ENCODE measurements at regions not wholly inside any gene's neighbourhood (a gene's known extent, or its start where the extent isn't known, plus 50 kb on each side); places are given as distances from the start of the nearest gene placed in this dataset.

DNA sequence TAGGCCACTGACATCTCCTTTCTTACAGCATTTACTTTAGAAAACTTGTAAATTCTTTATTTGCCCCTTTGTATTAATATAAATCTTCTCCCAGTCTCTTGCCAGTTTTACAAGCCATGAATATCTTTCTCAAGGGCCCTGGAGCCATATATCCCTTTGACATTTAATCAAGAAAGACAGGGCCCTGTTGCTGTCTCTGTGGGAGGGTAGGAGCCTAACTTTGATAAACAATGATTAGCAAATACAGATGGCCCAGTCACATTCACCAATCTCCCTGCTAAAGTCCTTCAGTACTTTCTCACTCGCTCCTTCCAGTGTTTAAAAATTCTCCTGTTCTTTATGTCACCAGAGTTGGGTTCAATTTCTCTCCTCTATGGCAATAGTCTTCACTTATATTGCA lies 479.8 kb upstream of the USP15 start:
- Histone ChIP-seq H3K9me1 (ENCODE audit: control insufficient read depth, insufficient read depth, low read length) (no peaks in the 10 kb centered on the region), H3K79me2 (ENCODE audit: control insufficient read depth, insufficient read depth, low read length) (no peaks in the 10 kb centered on the region), H3K9me3 (replicated peaks; ENCODE audit: control insufficient read depth, insufficient read depth, low read depth, low read length) (no peaks in the 10 kb centered on the region), H4K20me1 (replicated peaks; ENCODE audit: control insufficient read depth, insufficient read depth, low read length) (no peaks in the 10 kb centered on the region), H3K27me3 (ENCODE audit: control insufficient read depth in 2 of 2, insufficient read depth in 2 of 2, low read length in 2 of 2) (no peaks in the 10 kb centered on the region), H3K4me1 (replicated peaks in 1 of 2; ENCODE audit: control insufficient read depth in 2 of 2, insufficient read depth in 2 of 2, low read length in 2 of 2) (no peaks in the 10 kb centered on the region), H3K4me2 (ENCODE audit: insufficient read depth, low read length) (no peak overlapping the region), H3K27ac (ENCODE audit: extremely low read depth, low read depth, low read length) (no peak overlapping the region), H2AFZ (ENCODE audit: low read depth, low read length) (no peak overlapping the region), H3K9ac (ENCODE audit: insufficient read depth in 1 of 2, low read depth in 2 of 2, low read length in 2 of 2) (no peak overlapping the region), H3K36me3 (ENCODE audit: control insufficient read depth, insufficient read depth, low read length) (no peaks in the 10 kb centered on the region), H3K4me3 (no peak overlapping the region)
- no TSS peak for BruUV-seq (replicated peaks)
- CTCF ChIA-PET (ENCODE audit: low intra/inter-chr PET ratio) = no interaction called here
- no peak for DNase-seq (ENCODE audit: extremely low read depth in 1 of 4, low spot score in 3 of 4)
- 0% methylated on average over 1 of the region's 1 CpG for WGBS (ENCODE audit: insufficient coverage, low coverage, missing lambda C conversion rate)
- no peak for ATAC-seq
- intact Hi-C loops (cut with micrococcal nuclease) = no loop called here
- POLR2A ChIA-PET = no interaction called here
- in situ Hi-C loops (cut with MboI) = no loop called here
- no peak for FAIRE-seq
- no peak for TF ChIP-seq SRSF3 (IDR thresholded peaks at IDR 0.05; ENCODE audit: insufficient read depth, low read length)
- no peak for TF ChIP-seq NCOA2 (IDR thresholded peaks at IDR 0.05; ENCODE audit: partially characterized antibody in 2 of 2)
- TF ChIP-seq KLF1 (tag; IDR thresholded peaks at IDR 0.05) = no peak
- TF ChIP-seq, protein P1, sequence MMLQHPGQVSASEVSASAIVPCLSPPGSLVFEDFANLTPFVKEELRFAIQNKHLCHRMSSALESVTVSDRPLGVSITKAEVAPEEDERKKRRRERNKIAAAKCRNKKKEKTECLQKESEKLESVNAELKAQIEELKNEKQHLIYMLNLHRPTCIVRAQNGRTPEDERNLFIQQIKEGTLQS (IDR thresholded peaks at IDR 0.05) = no peak
- TF ChIP-seq, protein P1 (CRISPR knock-in tag; conservative IDR thresholded peaks at IDR 0.05) = no peak
- TF ChIP-seq, protein P2, sequence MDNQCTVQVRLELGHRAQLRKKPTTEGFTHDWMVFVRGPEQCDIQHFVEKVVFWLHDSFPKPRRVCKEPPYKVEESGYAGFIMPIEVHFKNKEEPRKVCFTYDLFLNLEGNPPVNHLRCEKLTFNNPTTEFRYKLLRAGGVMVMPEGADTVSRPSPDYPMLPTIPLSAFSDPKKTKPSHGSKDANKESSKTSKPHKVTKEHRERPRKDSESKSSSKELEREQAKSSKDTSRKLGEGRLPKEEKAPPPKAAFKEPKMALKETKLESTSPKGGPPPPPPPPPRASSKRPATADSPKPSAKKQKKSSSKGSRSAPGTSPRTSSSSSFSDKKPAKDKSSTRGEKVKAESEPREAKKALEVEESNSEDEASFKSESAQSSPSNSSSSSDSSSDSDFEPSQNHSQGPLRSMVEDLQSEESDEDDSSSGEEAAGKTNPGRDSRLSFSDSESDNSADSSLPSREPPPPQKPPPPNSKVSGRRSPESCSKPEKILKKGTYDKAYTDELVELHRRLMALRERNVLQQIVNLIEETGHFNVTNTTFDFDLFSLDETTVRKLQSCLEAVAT (IDR thresholded peaks at IDR 0.05) = no peak
- TF ChIP-seq ZC3H11A (IDR thresholded peaks at IDR 0.05; ENCODE audit: low read depth, low read length) = no peak
- TF ChIP-seq LEF1 (IDR thresholded peaks at IDR 0.05) = no peak
- TF ChIP-seq FOS (IDR thresholded peaks at IDR 0.05; ENCODE audit: extremely low read depth, insufficient read length) = no peak
- TF ChIP-seq FOXK1 (CRISPR knock-in tag; IDR thresholded peaks at IDR 0.05; ENCODE audit: borderline replicate concordance) = no peak
- TF ChIP-seq, protein P3, sequence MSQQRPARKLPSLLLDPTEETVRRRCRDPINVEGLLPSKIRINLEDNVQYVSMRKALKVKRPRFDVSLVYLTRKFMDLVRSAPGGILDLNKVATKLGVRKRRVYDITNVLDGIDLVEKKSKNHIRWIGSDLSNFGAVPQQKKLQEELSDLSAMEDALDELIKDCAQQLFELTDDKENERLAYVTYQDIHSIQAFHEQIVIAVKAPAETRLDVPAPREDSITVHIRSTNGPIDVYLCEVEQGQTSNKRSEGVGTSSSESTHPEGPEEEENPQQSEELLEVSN (IDR thresholded peaks at IDR 0.05; ENCODE audit: borderline replicate concordance in 1 of 2, extremely low read depth in 1 of 2, insufficient read depth in 1 of 2, insufficient read length in 1 of 2, low read depth in 1 of 2, low read length in 1 of 2, poor library complexity in 1 of 2, severe bottlenecking in 1 of 2) = no peak

Data from K562 (cell line).